HCT116 (cell line): ENCODE measurements at regions not wholly inside any gene's neighbourhood (a gene's known extent, or its start where the extent isn't known, plus 50 kb on each side); places are given as distances from the start of the nearest gene placed in this dataset.

Source experiments
- ATAC-seq: fragments of 200-7000 bp; cut with Tn5 transposase; 2 replicates; pipeline ENCODE4 v1.9.1; 2020; ENCODE audit warnings: mild to moderate bottlenecking, moderate library complexity
- BruUV-seq: library from RNA; stranded (reverse); fragments of 400-500 nt; replicated peaks from 2 replicates; lab custom pipeline; 2021; lab: Mats Ljungman, UMichigan
- CTCF ChIA-PET: fragments of 300-600 bp; sonication (Branson Sonifier 250); formaldehyde crosslinking; loops from one replicate; lab custom pipeline; 2021; ENCODE audit warnings: antibody characterized with exemption; lab: Charles Lee
- POLR2A ChIA-PET: fragments of 300-600, 350-600 bp; sonication (Branson Sonifier 250); formaldehyde crosslinking; loops from one replicate; lab custom pipeline; 2021; ENCODE audit warnings: antibody characterized with exemption; lab: Charles Lee
- RAD21 ChIA-PET, 2 experiments: fragments of 300-600 bp; sonication (Branson Sonifier 250); formaldehyde crosslinking; loops; one replicate each; lab custom pipeline; 2023; ENCODE audit warnings: low total read pairs in 2 of 2; ENCODE audit not compliant: uncharacterized antibody in 2 of 2, unreplicated experiment in 2 of 2, low non-redundant PET in 1 of 2; lab: Charles Lee
- DNase-seq: peaks from one replicate; pipeline ENCODE4 v3.0.0-alpha.2; 2010; ENCODE audit warnings: low read depth, low spot score
- H2AFZ ChIP-seq: fragments of 200-600 bp; shearing (Covaris generic), sonication (generic); 2 replicates; pipeline ENCODE4 v1.6.1; 2017; ENCODE audit warnings: low read depth, mixed run types, mixed read lengths, antibody characterized with exemption, low read length; ENCODE audit not compliant: poor library complexity, severe bottlenecking
- H3K27ac ChIP-seq: 2 replicates; pipeline ENCODE4 v1.5.1; 2012; ENCODE audit warnings: low read depth, low read length
- H3K27me3 ChIP-seq: fragments of 200-600 bp; sonication (generic); 2 replicates; pipeline ENCODE4 v1.6.1; 2016; ENCODE audit warnings: mixed run types, low read length, mixed read lengths; ENCODE audit not compliant: insufficient read depth
- H3K36me3 ChIP-seq, 2 experiments: fragments of 200-500 bp in 1 of 2; fragments of 200-600 bp in 1 of 2; sonication (Bioruptor generic) in 1 of 2; sonication (generic) in 1 of 2; 2 replicates each; pipeline versions ENCODE4 v1.5.1 to v1.6.1; 2014 to 2016; ENCODE audit warnings: low read length in 2 of 2, inconsistent platforms in 1 of 2, mixed read lengths in 1 of 2, mixed run types in 1 of 2; ENCODE audit not compliant: insufficient read depth in 2 of 2, control insufficient read depth in 1 of 2
- H3K4me1 ChIP-seq, 2 experiments: fragments of 200-600 bp in 1 of 2; sonication (generic) in 1 of 2; 2 replicates each; pipeline versions ENCODE4 v1.5.1 to v1.6.1; 2012 to 2017; ENCODE audit warnings: low read length in 2 of 2, inconsistent platforms in 1 of 2, mild to moderate bottlenecking in 1 of 2, mixed read lengths in 1 of 2, mixed run types in 1 of 2, moderate library complexity in 1 of 2; ENCODE audit not compliant: insufficient read depth in 2 of 2, control insufficient read depth in 1 of 2
- H3K4me2 ChIP-seq: fragments of 200-600 bp; sonication (generic); 2 replicates; pipeline ENCODE4 v1.6.1; 2017; ENCODE audit warnings: mixed run types, low read length, mixed read lengths
- H3K4me3 ChIP-seq, 2 experiments: fragments of 200-600 bp in 1 of 2; sonication (generic) in 1 of 2; replicated peaks in 1 of 2; 2 replicates each; pipeline ENCODE4 v1.5.1; 2011 to 2016; ENCODE audit warnings: low read length in 2 of 2, control low read depth in 1 of 2, low read depth in 1 of 2, mild to moderate bottlenecking in 1 of 2, mixed read lengths in 1 of 2, mixed run types in 1 of 2
- H3K79me2 ChIP-seq: fragments of 200-600 bp; sonication (generic); 2 replicates; pipeline ENCODE4 v1.6.1; 2017; ENCODE audit warnings: mild to moderate bottlenecking, mixed run types, low read length, moderate library complexity, mixed read lengths; ENCODE audit not compliant: insufficient read depth
- H3K9ac ChIP-seq: fragments of 200-600 bp; sonication (generic); 2 replicates; pipeline ENCODE4 v1.6.1; 2016; ENCODE audit warnings: low read length, mixed read lengths
- H3K9me2 ChIP-seq: fragments of 200-600 bp; sonication (generic), shearing (Covaris generic); 2 replicates; pipeline ENCODE4 v1.6.1; 2017; ENCODE audit warnings: mixed run types, mild to moderate bottlenecking, moderate library complexity; ENCODE audit not compliant: insufficient read depth
- H3K9me3 ChIP-seq, 2 experiments: fragments of 200-500 bp in 1 of 2; fragments of 200-600 bp in 1 of 2; sonication (Bioruptor generic) in 1 of 2; sonication (generic) in 1 of 2; 2 replicates each; pipeline ENCODE4 v1.6.1; 2014 to 2017; ENCODE audit warnings: low read length in 2 of 2, mixed read lengths in 2 of 2, inconsistent platforms in 1 of 2, low read depth in 1 of 2, mild to moderate bottlenecking in 1 of 2, mixed run types in 1 of 2, moderate library complexity in 1 of 2; ENCODE audit not compliant: control insufficient read depth in 1 of 2, insufficient read depth in 1 of 2
- H4K20me1 ChIP-seq: fragments of 200-600 bp; sonication (generic), shearing (Covaris generic); 2 replicates; pipeline ENCODE4 v1.6.1; 2017; ENCODE audit warnings: mixed run types, mild to moderate bottlenecking, moderate library complexity; ENCODE audit not compliant: insufficient read depth
- CEBPB ChIP-seq: IDR thresholded peaks from 2 replicates; pipeline ENCODE4 v1.6.1; 2012; ENCODE audit warnings: low read depth
- EGR1 ChIP-seq: IDR thresholded peaks from 2 replicates; pipeline ENCODE4 v1.6.1; 2012; ENCODE audit warnings: low read depth
- EZH2 ChIP-seq: fragments of 200-600 bp; sonication (generic); IDR thresholded peaks from 2 replicates; pipeline ENCODE4 v1.6.1; 2017; ENCODE audit warnings: antibody characterized with exemption, mixed run types
- EZH2phosphoT487 ChIP-seq: fragments of 200-600 bp; IDR thresholded peaks from 2 replicates; pipeline ENCODE4 v1.6.1; 2018; ENCODE audit warnings: antibody characterized with exemption, borderline replicate concordance
- FOSL1 ChIP-seq: IDR thresholded peaks from 2 replicates; pipeline ENCODE4 v1.6.1; 2012; ENCODE audit warnings: low read depth
- JUND ChIP-seq: IDR thresholded peaks from 2 replicates; pipeline ENCODE4 v1.6.1; 2012
- SRF ChIP-seq: IDR thresholded peaks from 2 replicates; pipeline ENCODE4 v1.6.1; 2012; ENCODE audit warnings: low read depth
- ZNF274 ChIP-seq: fragments of 200-500 bp; sonication (Bioruptor generic); IDR thresholded peaks from 2 replicates; pipeline ENCODE4 v1.6.1; 2014; ENCODE audit warnings: mild to moderate bottlenecking, low read depth, low read length, inconsistent platforms
- intact Hi-C: fragments of 100-400 bp; cut with micrococcal nuclease; formaldehyde crosslinking; loops from 2 replicates; pipeline ENCODE4 v1.10.0; 2022
- TF ChIP-seq, protein P1 (sequence below), 3 experiments: fragments of 200-600 bp in 1 of 3; sonication (generic) in 1 of 3; IDR thresholded peaks in 2 of 3; conservative IDR thresholded peaks in 1 of 3; 2 replicates each; pipeline ENCODE4 v1.5.1; 2012 to 2017; ENCODE audit warnings: low read depth in 2 of 3, low read length in 2 of 3, antibody characterized with exemption in 1 of 3, borderline replicate concordance in 1 of 3, control low read depth in 1 of 3, mild to moderate bottlenecking in 1 of 3, mixed read lengths in 1 of 3, mixed run types in 1 of 3, moderate library complexity in 1 of 3; ENCODE audit not compliant: insufficient read depth in 1 of 3
- TF ChIP-seq, protein P2 (sequence below): IDR thresholded peaks from 2 replicates; pipeline ENCODE4 v1.6.1; 2011; ENCODE audit warnings: mild to moderate bottlenecking, low read length, moderate library complexity; ENCODE audit not compliant: insufficient replicate concordance; ENCODE audit errors: extremely low read depth

DNA sequence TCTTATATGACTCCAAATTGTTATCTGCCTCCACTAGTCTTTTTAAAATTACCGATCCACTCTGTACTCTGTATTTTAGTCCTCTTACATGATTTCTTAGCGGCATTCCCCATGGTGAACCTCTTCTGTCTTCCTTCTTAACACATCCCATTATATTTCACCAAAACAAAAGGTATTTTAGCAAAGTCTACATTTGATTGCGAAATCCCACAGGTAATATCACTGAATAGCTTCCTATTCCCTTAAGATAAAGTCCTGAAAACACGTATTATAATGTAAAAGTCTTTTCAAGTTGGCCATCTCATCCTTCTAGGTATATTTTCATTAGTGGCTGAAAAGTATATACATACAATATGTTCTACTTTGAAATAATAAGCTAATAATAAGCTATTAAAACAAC is 2016.0 kb upstream of the IGFBP7 start:
- TF ChIP-seq EGR1 (no peak), CEBPB (no peak), EZH2phosphoT487 (no peak)
- TF ChIP-seq, protein P1, sequence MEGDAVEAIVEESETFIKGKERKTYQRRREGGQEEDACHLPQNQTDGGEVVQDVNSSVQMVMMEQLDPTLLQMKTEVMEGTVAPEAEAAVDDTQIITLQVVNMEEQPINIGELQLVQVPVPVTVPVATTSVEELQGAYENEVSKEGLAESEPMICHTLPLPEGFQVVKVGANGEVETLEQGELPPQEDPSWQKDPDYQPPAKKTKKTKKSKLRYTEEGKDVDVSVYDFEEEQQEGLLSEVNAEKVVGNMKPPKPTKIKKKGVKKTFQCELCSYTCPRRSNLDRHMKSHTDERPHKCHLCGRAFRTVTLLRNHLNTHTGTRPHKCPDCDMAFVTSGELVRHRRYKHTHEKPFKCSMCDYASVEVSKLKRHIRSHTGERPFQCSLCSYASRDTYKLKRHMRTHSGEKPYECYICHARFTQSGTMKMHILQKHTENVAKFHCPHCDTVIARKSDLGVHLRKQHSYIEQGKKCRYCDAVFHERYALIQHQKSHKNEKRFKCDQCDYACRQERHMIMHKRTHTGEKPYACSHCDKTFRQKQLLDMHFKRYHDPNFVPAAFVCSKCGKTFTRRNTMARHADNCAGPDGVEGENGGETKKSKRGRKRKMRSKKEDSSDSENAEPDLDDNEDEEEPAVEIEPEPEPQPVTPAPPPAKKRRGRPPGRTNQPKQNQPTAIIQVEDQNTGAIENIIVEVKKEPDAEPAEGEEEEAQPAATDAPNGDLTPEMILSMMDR (IDR thresholded peaks at IDR 0.05 in 2 of 3, conservative IDR thresholded peaks at IDR 0.05 in 1 of 3; ENCODE audit: borderline replicate concordance in 1 of 3, insufficient read depth in 1 of 3, low read depth in 2 of 3, low read length in 2 of 3): no peak
- BruUV-seq: no TSS peak
- RAD21 ChIA-PET: no interaction called here
- no peak overlapping the region for H3K4me3 ChIP-seq
- ATAC-seq (no peak), DNase-seq (no peak)
- H3K27ac ChIP-seq: no peak overlapping the region
- H3K9me3 ChIP-seq: peaks cover 13 to 18% of the 10 kb centered on the region in 2 experiments; a peak in 3 of 4 replicates
- no peaks in the 10 kb centered on the region for H3K79me2 ChIP-seq
- no peaks in the 10 kb centered on the region for H3K27me3 ChIP-seq
- POLR2A ChIA-PET: no interaction called here
- no peak overlapping the region for H3K9ac ChIP-seq
- no peak overlapping the region for H3K4me2 ChIP-seq
- H2AFZ ChIP-seq: no peak overlapping the region
- H4K20me1 ChIP-seq: no peaks in the 10 kb centered on the region
- no peaks in the 10 kb centered on the region for H3K9me2 ChIP-seq
- CTCF ChIA-PET: no interaction called here
- intact Hi-C loops: no loop called here
- H3K4me1 ChIP-seq: no peaks in the 10 kb centered on the region
- H3K36me3 ChIP-seq: no peaks in the 10 kb centered on the region

DNA sequence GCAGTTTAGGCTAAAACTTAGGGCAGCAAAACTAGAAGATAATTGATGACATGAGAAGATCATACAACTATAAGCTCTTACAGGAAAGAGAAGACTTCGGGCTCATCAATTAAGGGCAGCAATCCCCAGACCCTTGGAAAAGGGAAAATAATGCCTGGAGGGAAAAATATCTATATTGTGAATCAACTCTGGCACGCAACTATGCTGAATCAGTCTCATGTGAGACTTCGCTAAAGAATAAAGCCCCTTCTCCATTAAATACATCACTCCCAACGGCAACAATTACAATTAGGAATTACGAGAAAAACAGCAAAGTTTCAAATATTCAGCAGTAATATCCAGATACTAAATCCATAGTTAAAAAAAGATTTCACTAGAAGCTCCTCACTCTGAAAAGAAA is 2016.8 kb upstream of the IGFBP7 start:
- no peaks in the 10 kb centered on the region for H3K27me3 ChIP-seq
- RAD21 ChIA-PET: no interaction called here
- POLR2A ChIA-PET: no interaction called here
- TF ChIP-seq ZNF274 (no peak), JUND (no peak), CEBPB (no peak), EZH2 (no peak), EZH2phosphoT487 (no peak), FOSL1 (no peak), SRF (no peak)
- TF ChIP-seq, protein P1 (IDR thresholded peaks at IDR 0.05 in 2 of 3, conservative IDR thresholded peaks at IDR 0.05 in 1 of 3; ENCODE audit: borderline replicate concordance in 1 of 3, insufficient read depth in 1 of 3, low read depth in 2 of 3, low read length in 2 of 3): no peak
- TF ChIP-seq, protein P2, sequence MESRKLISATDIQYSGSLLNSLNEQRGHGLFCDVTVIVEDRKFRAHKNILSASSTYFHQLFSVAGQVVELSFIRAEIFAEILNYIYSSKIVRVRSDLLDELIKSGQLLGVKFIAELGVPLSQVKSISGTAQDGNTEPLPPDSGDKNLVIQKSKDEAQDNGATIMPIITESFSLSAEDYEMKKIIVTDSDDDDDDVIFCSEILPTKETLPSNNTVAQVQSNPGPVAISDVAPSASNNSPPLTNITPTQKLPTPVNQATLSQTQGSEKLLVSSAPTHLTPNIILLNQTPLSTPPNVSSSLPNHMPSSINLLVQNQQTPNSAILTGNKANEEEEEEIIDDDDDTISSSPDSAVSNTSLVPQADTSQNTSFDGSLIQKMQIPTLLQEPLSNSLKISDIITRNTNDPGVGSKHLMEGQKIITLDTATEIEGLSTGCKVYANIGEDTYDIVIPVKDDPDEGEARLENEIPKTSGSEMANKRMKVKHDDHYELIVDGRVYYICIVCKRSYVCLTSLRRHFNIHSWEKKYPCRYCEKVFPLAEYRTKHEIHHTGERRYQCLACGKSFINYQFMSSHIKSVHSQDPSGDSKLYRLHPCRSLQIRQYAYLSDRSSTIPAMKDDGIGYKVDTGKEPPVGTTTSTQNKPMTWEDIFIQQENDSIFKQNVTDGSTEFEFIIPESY: no peak

More for the DNA sequence above, 2016.8 kb upstream of the IGFBP7 start:
- H3K4me1 ChIP-seq: no peaks in the 10 kb centered on the region
- no peaks in the 10 kb centered on the region for H3K79me2 ChIP-seq
- H3K4me3 ChIP-seq: no peak overlapping the region
- H3K36me3 ChIP-seq: no peaks in the 10 kb centered on the region
- DNase-seq (no peak), ATAC-seq (no peak)
- H3K9me2 ChIP-seq: no peaks in the 10 kb centered on the region
- H3K27ac ChIP-seq: no peak overlapping the region
- intact Hi-C loops: no loop called here
- CTCF ChIA-PET: no interaction called here
- no peak overlapping the region for H3K4me2 ChIP-seq
- no peaks in the 10 kb centered on the region for H4K20me1 ChIP-seq
- no peak overlapping the region for H3K9ac ChIP-seq
- peaks cover 13 to 20% of the 10 kb centered on the region in 2 experiments; a peak in 3 of 4 replicates for H3K9me3 ChIP-seq
- H2AFZ ChIP-seq: no peak overlapping the region
- no TSS peak for BruUV-seq
